AG09309 (cell line): ENCODE measurements at regions not wholly inside any gene's neighbourhood (a gene's known extent, or its start where the extent isn't known, plus 50 kb on each side); places are given as distances from the start of the nearest gene placed in this dataset.

Source experiments
- DNase-seq: peaks from one replicate; pipeline ENCODE4 v3.0.0-alpha.2; 2010; ENCODE audit warnings: low read depth
- H3K4me3 ChIP-seq: 2 replicates; pipeline ENCODE4 v1.5.1; 2011; ENCODE audit warnings: mild to moderate bottlenecking, low read depth, low read length, moderate library complexity; ENCODE audit not compliant: control insufficient read depth
- TF ChIP-seq, protein P1 (sequence below): IDR thresholded peaks from 2 replicates; pipeline ENCODE4 v1.5.1; 2011; ENCODE audit warnings: mild to moderate bottlenecking, low read depth, low read length, inconsistent platforms; ENCODE audit not compliant: insufficient read depth, control insufficient read depth; ENCODE audit errors: missing control alignments

DNA sequence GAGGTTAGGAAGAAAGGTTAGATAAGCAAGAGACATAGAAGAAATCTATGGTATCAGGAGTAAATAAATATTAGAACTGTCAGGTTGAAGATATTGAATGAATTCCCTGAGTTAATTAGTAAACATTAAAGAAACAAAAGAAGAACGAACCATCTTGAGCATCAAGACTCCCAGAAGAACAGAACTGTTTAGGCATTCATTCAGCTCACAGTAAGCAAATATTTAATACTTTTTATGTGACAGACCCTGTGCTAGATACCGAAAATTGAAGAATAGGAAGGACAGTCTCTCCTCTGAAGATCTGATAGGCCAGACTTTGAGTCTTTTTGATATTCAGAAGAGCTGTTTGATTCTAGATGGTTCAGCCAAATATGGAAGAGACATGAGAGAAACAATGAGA, 731.5 kb downstream of the XPNPEP1 start:
- TF ChIP-seq, protein P1, sequence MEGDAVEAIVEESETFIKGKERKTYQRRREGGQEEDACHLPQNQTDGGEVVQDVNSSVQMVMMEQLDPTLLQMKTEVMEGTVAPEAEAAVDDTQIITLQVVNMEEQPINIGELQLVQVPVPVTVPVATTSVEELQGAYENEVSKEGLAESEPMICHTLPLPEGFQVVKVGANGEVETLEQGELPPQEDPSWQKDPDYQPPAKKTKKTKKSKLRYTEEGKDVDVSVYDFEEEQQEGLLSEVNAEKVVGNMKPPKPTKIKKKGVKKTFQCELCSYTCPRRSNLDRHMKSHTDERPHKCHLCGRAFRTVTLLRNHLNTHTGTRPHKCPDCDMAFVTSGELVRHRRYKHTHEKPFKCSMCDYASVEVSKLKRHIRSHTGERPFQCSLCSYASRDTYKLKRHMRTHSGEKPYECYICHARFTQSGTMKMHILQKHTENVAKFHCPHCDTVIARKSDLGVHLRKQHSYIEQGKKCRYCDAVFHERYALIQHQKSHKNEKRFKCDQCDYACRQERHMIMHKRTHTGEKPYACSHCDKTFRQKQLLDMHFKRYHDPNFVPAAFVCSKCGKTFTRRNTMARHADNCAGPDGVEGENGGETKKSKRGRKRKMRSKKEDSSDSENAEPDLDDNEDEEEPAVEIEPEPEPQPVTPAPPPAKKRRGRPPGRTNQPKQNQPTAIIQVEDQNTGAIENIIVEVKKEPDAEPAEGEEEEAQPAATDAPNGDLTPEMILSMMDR: no peak

DNA sequence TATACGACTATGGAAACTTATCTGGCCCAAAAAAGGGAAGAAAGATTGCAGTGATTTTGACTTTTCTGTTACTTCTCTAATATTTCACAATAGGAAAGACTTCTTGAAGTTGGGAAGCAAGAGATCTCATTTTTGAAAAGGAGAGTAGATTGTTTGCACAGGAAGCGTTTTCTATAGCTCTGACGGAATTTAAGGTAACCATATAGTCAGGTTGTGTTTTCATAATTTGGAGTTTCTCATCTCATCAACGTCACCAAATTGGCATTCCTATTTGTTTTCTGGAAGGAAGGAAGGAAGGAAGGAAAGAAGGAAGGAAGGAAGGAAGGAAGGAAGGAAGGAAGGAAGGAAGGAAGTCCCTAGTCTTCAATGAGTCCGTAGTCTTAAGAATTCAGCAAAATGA, 732.0 kb downstream of the XPNPEP1 start:
- no peak overlapping the region for H3K4me3 ChIP-seq
- no peak for DNase-seq
- TF ChIP-seq, protein P1: no peak

More for the DNA sequence above, 731.5 kb downstream of the XPNPEP1 start:
- no peak for DNase-seq
- H3K4me3 ChIP-seq: no peak overlapping the region

DNA sequence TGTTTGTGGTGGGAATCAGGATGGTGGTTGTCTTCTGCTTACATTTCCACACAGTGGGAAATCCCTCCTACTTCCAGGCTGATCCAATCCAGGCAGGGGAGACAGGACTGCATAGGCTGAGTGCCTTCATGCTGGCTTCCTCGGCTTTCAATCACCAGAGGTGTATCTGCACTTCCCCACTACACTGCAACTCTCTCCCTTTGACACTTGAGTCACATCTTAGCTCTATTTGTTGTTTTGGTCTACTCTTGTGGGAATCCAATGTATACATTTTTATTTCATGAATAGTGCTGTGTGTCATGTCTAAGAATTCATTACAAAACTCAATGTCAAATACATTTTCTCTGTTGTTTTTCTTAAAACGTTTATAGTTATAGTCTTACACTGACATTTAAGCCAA, 735.6 kb downstream of the XPNPEP1 start:
- TF ChIP-seq, protein P1: no peak
- no peak for DNase-seq
- no peak overlapping the region for H3K4me3 ChIP-seq

DNA sequence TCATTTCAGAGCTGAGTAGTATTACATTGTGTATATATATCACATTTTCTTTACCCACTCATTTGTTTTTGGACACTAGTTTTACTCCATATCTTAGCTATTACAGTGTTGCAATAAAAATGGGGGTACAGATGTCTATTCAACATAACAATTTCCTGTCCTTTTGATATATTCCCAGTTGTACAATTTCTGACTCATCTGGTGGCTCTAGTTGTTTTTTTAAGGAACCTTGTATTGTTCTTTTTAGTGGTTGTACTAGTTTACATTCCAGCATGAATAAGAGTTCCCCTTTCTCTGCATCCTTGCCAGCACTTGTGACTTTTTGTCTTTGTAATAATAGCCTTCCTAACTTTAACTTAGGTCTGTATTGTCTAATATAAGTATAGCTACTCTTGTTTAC, 739.9 kb downstream of the XPNPEP1 start:
- TF ChIP-seq, protein P1: no peak
- H3K4me3 ChIP-seq: no peak overlapping the region
- no peak for DNase-seq

DNA sequence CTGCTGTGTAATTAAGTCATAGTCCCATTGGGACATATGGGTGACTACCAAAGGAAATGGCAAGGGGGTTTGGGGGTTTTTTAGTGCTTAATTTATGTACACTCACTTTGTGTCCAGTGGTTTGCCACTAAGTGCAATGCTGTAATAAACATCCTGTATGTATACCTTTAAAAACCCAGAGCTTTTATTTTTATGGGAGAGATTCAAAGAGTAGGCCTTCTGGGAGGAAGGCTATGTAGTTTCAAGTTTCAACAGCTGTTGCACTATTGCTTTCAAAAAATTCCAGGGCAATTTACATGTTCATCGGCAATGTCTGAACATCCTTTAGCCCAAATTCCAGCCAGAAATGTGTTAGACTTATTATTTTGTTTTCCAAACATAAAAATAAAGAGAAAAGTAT, 744.7 kb downstream of the XPNPEP1 start:
- DNase-seq: no peak
- H3K4me3 ChIP-seq: no peak overlapping the region
- TF ChIP-seq, protein P1: no peak

DNA sequence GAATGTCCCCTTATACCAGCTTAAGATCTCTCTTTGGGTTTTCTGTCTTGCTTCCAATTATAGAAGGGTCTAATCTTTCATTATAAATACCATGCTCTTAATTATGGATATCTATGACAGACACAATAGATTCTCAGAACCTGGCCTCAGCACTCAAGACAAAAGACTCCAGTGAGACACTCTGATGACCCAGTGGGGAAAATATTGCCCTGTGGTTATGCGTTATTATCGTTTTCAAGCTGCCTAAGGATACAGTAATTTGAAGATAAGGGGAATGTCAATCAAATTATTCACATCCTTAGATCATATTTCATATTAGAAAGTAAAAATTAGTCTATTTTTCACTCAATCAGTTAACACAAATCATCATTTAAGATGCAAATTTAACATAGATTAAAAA, 748.8 kb downstream of the XPNPEP1 start:
- H3K4me3 ChIP-seq: no peak overlapping the region
- TF ChIP-seq, protein P1: no peak
- no peak for DNase-seq

DNA sequence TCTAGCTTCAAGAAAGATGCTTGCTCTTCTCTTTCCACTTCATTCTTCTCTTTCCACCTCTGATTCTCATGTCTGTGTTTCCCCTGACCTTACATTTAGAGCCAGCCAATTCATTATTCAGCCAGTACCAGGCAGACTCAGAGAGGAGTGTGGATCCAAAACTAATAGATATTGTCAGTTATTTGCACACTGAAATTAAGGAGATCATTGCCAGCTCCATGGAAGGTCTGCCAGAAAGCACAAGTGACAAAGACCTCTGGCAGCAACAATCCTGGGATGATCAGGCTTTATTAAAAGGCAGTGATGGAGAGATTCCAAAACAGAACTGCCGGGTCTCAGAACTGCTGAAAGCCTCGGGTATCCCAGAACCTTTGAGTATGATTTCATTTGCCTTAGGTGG, 749.4 kb downstream of the XPNPEP1 start:
- DNase-seq: no peak
- TF ChIP-seq, protein P1: no peak
- H3K4me3 ChIP-seq: no peak overlapping the region
